LHCN-M2 (cell line): ENCODE measurements at regions not wholly inside any gene's neighbourhood (a gene's known extent, or its start where the extent isn't known, plus 50 kb on each side); places are given as distances from the start of the nearest gene placed in this dataset.
"Not testable (repeated sequence)": the region's sequence is repeated elsewhere in the genome, so short reads cannot be mapped to it uniquely, and the experiment has no call there.

ENCODE experiments used
- DNase-seq: peaks from one replicate; pipeline ENCODE4 v3.0.0-alpha.2; 2012; ENCODE audit warnings: low read depth

GRCh38 chr20:11172881-11173280, 499.1 kb upstream of the JAG1 start:
- no peak for DNase-seq

GRCh38 chr20:11173916-11174315, 500.1 kb upstream of the JAG1 start:
- no peak for DNase-seq

- DNase-seq = no peak
Measured at GRCh38 chr20:11174861-11175260, 501.1 kb upstream of the JAG1 start.

GRCh38 chr20:11176431-11176830, 502.6 kb upstream of the JAG1 start:
- DNase-seq = no peak

- DNase-seq = peak; percentile 59
Measured at GRCh38 chr20:11178946-11179654, 505.3 kb upstream of the JAG1 start.

GRCh38 chr20:11180186-11180585, 506.4 kb upstream of the JAG1 start:
- no peak for DNase-seq

- DNase-seq = not testable (repeated sequence)
Measured at GRCh38 chr20:11181129-11181528, 507.3 kb upstream of the JAG1 start.

GRCh38 chr20:11181966-11182365, 508.2 kb upstream of the JAG1 start:
- no peak for DNase-seq

GRCh38 chr20:11182720-11183119, 508.9 kb upstream of the JAG1 start:
- no peak for DNase-seq

- DNase-seq = no peak
Measured at GRCh38 chr20:11186301-11187008, 512.7 kb upstream of the JAG1 start.

- DNase-seq = no peak
Measured at GRCh38 chr20:11188843-11189603, 515.2 kb upstream of the JAG1 start.

GRCh38 chr20:11190741-11191140, 516.9 kb upstream of the JAG1 start:
- no peak for DNase-seq

GRCh38 chr20:11192106-11192505, 518.3 kb upstream of the JAG1 start:
- DNase-seq = no peak

GRCh38 chr20:11193241-11193640, 519.4 kb upstream of the JAG1 start:
- peak; percentile 47 for DNase-seq

GRCh38 chr20:11195169-11195568, 521.4 kb upstream of the JAG1 start:
- DNase-seq = no peak

- DNase-seq = peak; percentile 56
Measured at GRCh38 chr20:11195899-11196558, 522.2 kb upstream of the JAG1 start.

GRCh38 chr20:11197851-11198250, 524.1 kb upstream of the JAG1 start:
- no peak for DNase-seq

GRCh38 chr20:11200423-11200822, 526.6 kb upstream of the JAG1 start:
- no peak for DNase-seq

GRCh38 chr20:11204926-11205768, 531.3 kb upstream of the JAG1 start:
- DNase-seq = peak; percentile 66

GRCh38 chr20:11205769-11206362, 532.1 kb upstream of the JAG1 start:
- no peak for DNase-seq
